ENCODE measurements at regions not wholly inside any gene's neighbourhood (a gene's known extent, or its start where the extent isn't known, plus 50 kb on each side); places are given as distances from the start of the nearest gene placed in this dataset.

GRCh38 chr6:146885708-146886457 is 287.1 kb downstream of the ADGB start:
- DNase-seq (no peak), ATAC-seq (ENCODE audit: insufficient read depth, low read depth) (no peak)
- Histone ChIP-seq H3K4me2 (ENCODE audit: insufficient read depth, low read length) (no peak overlapping the region), H2AFZ (ENCODE audit: low read depth, low read length) (no peak overlapping the region), H3K79me2 (ENCODE audit: insufficient read depth, low read length) (no peaks in the 10 kb centered on the region), H3K4me3 (ENCODE audit: low read depth in 1 of 2, low read length in 2 of 2) (no peak overlapping the region), H3K27me3 (ENCODE audit: insufficient read depth, low read length, poor library complexity) (no peaks in the 10 kb centered on the region), H3K4me1 (ENCODE audit: insufficient read depth, low read length) (no peaks in the 10 kb centered on the region), H4K20me1 (ENCODE audit: insufficient read depth, low read length) (no peaks in the 10 kb centered on the region), H3K9me3 (ENCODE audit: insufficient read depth, low read length, severe bottlenecking) (no peaks in the 10 kb centered on the region), H3K36me3 (ENCODE audit: insufficient read depth, low read length) (no peaks in the 10 kb centered on the region), H3K9ac (ENCODE audit: low read depth, low read length) (no peak overlapping the region), H3K27ac (ENCODE audit: low read length) (no peak overlapping the region)
- TF ChIP-seq CTCF (IDR thresholded peaks at IDR 0.05; ENCODE audit: borderline replicate concordance, extremely low read depth, low read length, poor library complexity, severe bottlenecking) (no peak), EZH2 (IDR thresholded peaks at IDR 0.05; ENCODE audit: borderline replicate concordance, low read depth, low read length, severe bottlenecking) (no peak)

- Histone ChIP-seq H3K4me1 (ENCODE audit: insufficient read depth, low read length) (no peaks in the 10 kb centered on the region), H4K20me1 (ENCODE audit: insufficient read depth, low read length) (no peaks in the 10 kb centered on the region), H3K9ac (ENCODE audit: low read depth, low read length) (no peak overlapping the region), H3K27me3 (ENCODE audit: insufficient read depth, low read length, poor library complexity) (no peaks in the 10 kb centered on the region), H2AFZ (ENCODE audit: low read depth, low read length) (no peak overlapping the region), H3K36me3 (ENCODE audit: insufficient read depth, low read length) (no peaks in the 10 kb centered on the region), H3K79me2 (ENCODE audit: insufficient read depth, low read length) (no peaks in the 10 kb centered on the region), H3K4me3 (ENCODE audit: low read depth in 1 of 2, low read length in 2 of 2) (no peak overlapping the region), H3K4me2 (ENCODE audit: insufficient read depth, low read length) (no peak overlapping the region), H3K27ac (ENCODE audit: low read length) (no peak overlapping the region), H3K9me3 (ENCODE audit: insufficient read depth, low read length, severe bottlenecking) (no peaks in the 10 kb centered on the region)
- DNase-seq: no peak
- ATAC-seq (ENCODE audit: insufficient read depth, low read depth): no peak
- TF ChIP-seq CTCF (IDR thresholded peaks at IDR 0.05; ENCODE audit: borderline replicate concordance, extremely low read depth, low read length, poor library complexity, severe bottlenecking): no peak
- no peak for TF ChIP-seq EZH2 (IDR thresholded peaks at IDR 0.05; ENCODE audit: borderline replicate concordance, low read depth, low read length, severe bottlenecking)
Measured at GRCh38 chr6:146886587-146887446, 288.0 kb downstream of the ADGB start.

GRCh38 chr6:146887447-146888077 is 288.8 kb downstream of the ADGB start:
- H3K4me3 ChIP-seq (ENCODE audit: low read depth in 1 of 2, low read length in 2 of 2): no peak overlapping the region
- ATAC-seq (ENCODE audit: insufficient read depth, low read depth) (no peak), DNase-seq (no peak)
- no peak overlapping the region for H3K4me2 ChIP-seq (ENCODE audit: insufficient read depth, low read length)
- H3K9me3 ChIP-seq (ENCODE audit: insufficient read depth, low read length, severe bottlenecking): no peaks in the 10 kb centered on the region
- H4K20me1 ChIP-seq (ENCODE audit: insufficient read depth, low read length): no peaks in the 10 kb centered on the region
- H3K27ac ChIP-seq (ENCODE audit: low read length): no peak overlapping the region
- no peaks in the 10 kb centered on the region for H3K4me1 ChIP-seq (ENCODE audit: insufficient read depth, low read length)
- no peaks in the 10 kb centered on the region for H3K36me3 ChIP-seq (ENCODE audit: insufficient read depth, low read length)
- TF ChIP-seq CTCF (IDR thresholded peaks at IDR 0.05; ENCODE audit: borderline replicate concordance, extremely low read depth, low read length, poor library complexity, severe bottlenecking): no peak
- no peak for TF ChIP-seq EZH2 (IDR thresholded peaks at IDR 0.05; ENCODE audit: borderline replicate concordance, low read depth, low read length, severe bottlenecking)
- H3K27me3 ChIP-seq (ENCODE audit: insufficient read depth, low read length, poor library complexity): no peaks in the 10 kb centered on the region
- no peak overlapping the region for H3K9ac ChIP-seq (ENCODE audit: low read depth, low read length)
- no peak overlapping the region for H2AFZ ChIP-seq (ENCODE audit: low read depth, low read length)
- H3K79me2 ChIP-seq (ENCODE audit: insufficient read depth, low read length): no peaks in the 10 kb centered on the region
